ENCODE measurements at regions not wholly inside any gene's neighbourhood (a gene's known extent, or its start where the extent isn't known, plus 50 kb on each side); places are given as distances from the start of the nearest gene placed in this dataset.

- H3K36me3 ChIP-seq = no peaks in the 10 kb centered on the region
- peaks cover 0 to 5% (median 0%) of the 10 kb centered on the region in 6 donors for H3K4me1 ChIP-seq
- 61 to 96% (median 90%) methylated on average over 3 to 44 of the region's 44 CpGs for WGBS, 5 donors
- TF ChIP-seq, protein P1, sequence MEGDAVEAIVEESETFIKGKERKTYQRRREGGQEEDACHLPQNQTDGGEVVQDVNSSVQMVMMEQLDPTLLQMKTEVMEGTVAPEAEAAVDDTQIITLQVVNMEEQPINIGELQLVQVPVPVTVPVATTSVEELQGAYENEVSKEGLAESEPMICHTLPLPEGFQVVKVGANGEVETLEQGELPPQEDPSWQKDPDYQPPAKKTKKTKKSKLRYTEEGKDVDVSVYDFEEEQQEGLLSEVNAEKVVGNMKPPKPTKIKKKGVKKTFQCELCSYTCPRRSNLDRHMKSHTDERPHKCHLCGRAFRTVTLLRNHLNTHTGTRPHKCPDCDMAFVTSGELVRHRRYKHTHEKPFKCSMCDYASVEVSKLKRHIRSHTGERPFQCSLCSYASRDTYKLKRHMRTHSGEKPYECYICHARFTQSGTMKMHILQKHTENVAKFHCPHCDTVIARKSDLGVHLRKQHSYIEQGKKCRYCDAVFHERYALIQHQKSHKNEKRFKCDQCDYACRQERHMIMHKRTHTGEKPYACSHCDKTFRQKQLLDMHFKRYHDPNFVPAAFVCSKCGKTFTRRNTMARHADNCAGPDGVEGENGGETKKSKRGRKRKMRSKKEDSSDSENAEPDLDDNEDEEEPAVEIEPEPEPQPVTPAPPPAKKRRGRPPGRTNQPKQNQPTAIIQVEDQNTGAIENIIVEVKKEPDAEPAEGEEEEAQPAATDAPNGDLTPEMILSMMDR (IDR thresholded peaks at IDR 0.05 in 8 of 11, conservative IDR thresholded peaks at IDR 0.05 in 3 of 11) = no peak
- no peak for TF ChIP-seq POLR2A (IDR thresholded peaks at IDR 0.05)
- no peak for TF ChIP-seq POLR2AphosphoS5 (IDR thresholded peaks at IDR 0.05)
- intact Hi-C loops (cut with DNase I; ENCODE audit: low total_unique reads) = no loop called here
- H3K4me3 ChIP-seq = peak overlapping the region in 3 of 8 donors; percentile 15 to 57 (median 31)
- H3K9me3 ChIP-seq = no peaks in the 10 kb centered on the region
- H3K27me3 ChIP-seq (replicated peaks in 1 of 7) = peaks cover 0 to 16% (median 0%) of the 10 kb centered on the region in 7 donors
- H3K27ac ChIP-seq = no peak overlapping the region
- DNase-seq = no peak
Observed at GRCh38 chrX:131795442-131796229, 227.5 kb upstream of the STK26 start.

DNA sequence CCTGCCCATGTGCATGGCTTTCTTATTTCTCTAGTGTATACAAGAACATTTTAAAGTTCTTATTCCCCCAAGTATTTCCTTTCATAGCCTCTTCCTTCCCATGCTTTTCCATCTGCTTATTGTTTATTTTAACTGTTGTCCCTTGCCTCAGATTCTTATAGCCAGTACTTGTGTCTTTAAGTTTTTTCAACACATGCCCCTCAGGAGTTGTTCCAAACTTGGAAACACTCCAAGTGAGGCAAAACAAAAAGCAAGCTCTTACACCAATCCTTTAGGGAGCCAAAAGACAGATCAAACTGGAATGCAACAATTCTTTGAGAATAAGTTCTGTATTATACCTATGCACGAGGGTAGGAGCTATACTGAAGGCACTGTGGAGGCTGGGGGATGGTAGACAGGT is 222.0 kb upstream of the STK26 start:
- WGBS, 5 donors = 27 to 56% (median 46%) methylated on average over 1 of the region's 1 CpG
- TF ChIP-seq POLR2AphosphoS5 (IDR thresholded peaks at IDR 0.05) = no peak
- TF ChIP-seq, protein P1 (IDR thresholded peaks at IDR 0.05 in 8 of 11, conservative IDR thresholded peaks at IDR 0.05 in 3 of 11) = no peak
- no peak for TF ChIP-seq POLR2A (IDR thresholded peaks at IDR 0.05)

DNA sequence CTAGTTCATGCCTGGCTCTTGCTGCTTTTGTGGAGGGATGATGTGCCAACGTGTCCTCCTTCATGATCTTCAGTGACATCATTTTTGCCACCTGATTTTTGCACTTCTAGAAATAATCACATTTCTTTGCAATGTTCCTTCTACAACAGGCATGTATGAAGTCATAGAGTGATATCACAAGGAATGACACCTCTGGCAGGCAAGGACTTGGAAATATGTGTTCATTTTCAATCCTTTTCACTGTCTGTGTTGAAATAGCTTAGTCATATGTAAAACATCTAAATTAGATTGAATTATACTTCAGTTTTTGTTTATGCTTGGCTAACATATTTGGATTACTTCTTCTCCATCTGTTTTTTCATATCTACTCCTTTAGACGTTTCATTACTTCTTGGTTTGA is 221.2 kb upstream of the STK26 start:
- H3K9me3 ChIP-seq = no peaks in the 10 kb centered on the region
- WGBS, 5 donors = 54 to 96% (median 85%) methylated on average over 2 of the region's 2 CpGs
- TF ChIP-seq POLR2A (IDR thresholded peaks at IDR 0.05) (no peak), POLR2AphosphoS5 (IDR thresholded peaks at IDR 0.05) (no peak)
- TF ChIP-seq, protein P1 (IDR thresholded peaks at IDR 0.05 in 8 of 11, conservative IDR thresholded peaks at IDR 0.05 in 3 of 11) = no peak
- H3K4me1 ChIP-seq = peaks cover 0 to 11% (median 0%) of the 10 kb centered on the region in 6 donors
- no peak overlapping the region for H3K27ac ChIP-seq
- H3K27me3 ChIP-seq (replicated peaks in 1 of 7) = peaks cover 0 to 6% (median 0%) of the 10 kb centered on the region in 7 donors
- no peak for DNase-seq
- intact Hi-C loops (cut with DNase I; ENCODE audit: low total_unique reads) = no loop called here
- no peak overlapping the region for H3K4me3 ChIP-seq
- H3K36me3 ChIP-seq = no peaks in the 10 kb centered on the region

More for the DNA sequence above, 222.0 kb upstream of the STK26 start:
- H3K27me3 ChIP-seq (replicated peaks in 1 of 7) = peaks cover 0 to 8% (median 0%) of the 10 kb centered on the region in 7 donors
- intact Hi-C loops (cut with DNase I; ENCODE audit: low total_unique reads) = no loop called here
- H3K4me1 ChIP-seq = peaks cover 0 to 11% (median 0%) of the 10 kb centered on the region in 6 donors
- H3K27ac ChIP-seq = no peak overlapping the region
- H3K9me3 ChIP-seq = no peaks in the 10 kb centered on the region
- H3K4me3 ChIP-seq = no peak overlapping the region
- H3K36me3 ChIP-seq = no peaks in the 10 kb centered on the region
- DNase-seq = no peak

GRCh38 chrX:131802836-131803626 is 220.1 kb upstream of the STK26 start:
- TF ChIP-seq, protein P1 (IDR thresholded peaks at IDR 0.05 in 8 of 11, conservative IDR thresholded peaks at IDR 0.05 in 3 of 11) = peak in 8 of 11 experiments; percentile 26 to 77 (median 54)
- TF ChIP-seq POLR2A (IDR thresholded peaks at IDR 0.05) = no peak
- TF ChIP-seq POLR2AphosphoS5 (IDR thresholded peaks at IDR 0.05) = peak in 1 of 3 donors; percentile 28
- intact Hi-C loops (cut with DNase I; ENCODE audit: low total_unique reads) = no loop called here
- H3K4me3 ChIP-seq = peak overlapping the region in 5 of 8 donors; percentile 12 to 69 (median 36)
- H3K27me3 ChIP-seq (replicated peaks in 1 of 7) = no peaks in the 10 kb centered on the region
- H3K4me1 ChIP-seq = peaks cover 0 to 11% (median 0%) of the 10 kb centered on the region in 6 donors
- H3K27ac ChIP-seq = peak overlapping the region in 4 of 8 donors; percentile 59 to 78 (median 74)
- no peaks in the 10 kb centered on the region for H3K9me3 ChIP-seq
- no peaks in the 10 kb centered on the region for H3K36me3 ChIP-seq
- WGBS, 5 donors = 38 to 93% (median 88%) methylated on average over 16 to 19 of the region's 19 CpGs
- peak; percentile 89 for DNase-seq

Data from spleen (tissue), 11 donors.